GM12892 (cell line): ENCODE measurements at regions not wholly inside any gene's neighbourhood (a gene's known extent, or its start where the extent isn't known, plus 50 kb on each side); places are given as distances from the start of the nearest gene placed in this dataset.

Experiments
- DNase-seq: peaks from one replicate; pipeline ENCODE4 v3.0.0; 2011; ENCODE audit not compliant: insufficient read length
- FAIRE-seq: peaks from 2 replicates; lab custom pipeline; 2011; peaks lifted over from hg19 to GRCh38; lab: Jason Lieb, UNC
- POLR2A ChIP-seq: IDR thresholded peaks from 2 replicates; pipeline ENCODE4 v1.6.1; 2011; ENCODE audit warnings: low read depth, low read length, control low read depth
- POLR2AphosphoS5 ChIP-seq: IDR thresholded peaks from 2 replicates; pipeline ENCODE4 v1.6.1; 2011; ENCODE audit warnings: low read depth, low read length, control low read depth
- TAF1 ChIP-seq: IDR thresholded peaks from 2 replicates; pipeline ENCODE4 v1.6.1; 2011; ENCODE audit warnings: low read depth, mild to moderate bottlenecking, control low read depth, low read length, borderline replicate concordance

GRCh38 chr2:118650327-118650726, 197.1 kb downstream of the EN1 start:
- no peak for FAIRE-seq
- DNase-seq, result no peak
- no peak for TF ChIP-seq POLR2A
- TF ChIP-seq POLR2AphosphoS5, result no peak
- no peak for TF ChIP-seq TAF1

- TF ChIP-seq POLR2AphosphoS5 (no peak), POLR2A (no peak), TAF1 (no peak)
- FAIRE-seq, result no peak
- no peak for DNase-seq
These were observed 201.6 kb downstream of the EN1 start for GRCh38 chr2:118645876-118646275.

- DNase-seq, result no peak
- TF ChIP-seq TAF1 (no peak), POLR2AphosphoS5 (no peak), POLR2A (no peak)
- no peak for FAIRE-seq
These were observed 203.3 kb downstream of the EN1 start for GRCh38 chr2:118644190-118644589.

- no peak for DNase-seq
- TF ChIP-seq POLR2AphosphoS5, result no peak
- no peak for TF ChIP-seq TAF1
- TF ChIP-seq POLR2A, result no peak
- FAIRE-seq, result no peak
These were observed 204.2 kb downstream of the EN1 start for GRCh38 chr2:118643294-118643693.

- FAIRE-seq (no peak), DNase-seq (no peak)
- TF ChIP-seq POLR2A (no peak), POLR2AphosphoS5 (no peak), TAF1 (no peak)
These were observed 204.9 kb downstream of the EN1 start for GRCh38 chr2:118642501-118642900.

GRCh38 chr2:118641711-118642110, 205.7 kb downstream of the EN1 start:
- DNase-seq (no peak), FAIRE-seq (no peak)
- TF ChIP-seq TAF1 (no peak), POLR2A (no peak), POLR2AphosphoS5 (no peak)

GRCh38 chr2:118639371-118639770, 208.1 kb downstream of the EN1 start:
- TF ChIP-seq TAF1 (no peak), POLR2A (no peak), POLR2AphosphoS5 (no peak)
- no peak for FAIRE-seq
- DNase-seq, result no peak

GRCh38 chr2:118638453-118638852, 209.0 kb downstream of the EN1 start:
- FAIRE-seq, result no peak
- no peak for DNase-seq
- TF ChIP-seq TAF1 (no peak), POLR2A (no peak), POLR2AphosphoS5 (no peak)

- DNase-seq (no peak), FAIRE-seq (no peak)
- no peak for TF ChIP-seq POLR2A
- no peak for TF ChIP-seq TAF1
- TF ChIP-seq POLR2AphosphoS5, result no peak
These were observed 211.6 kb downstream of the EN1 start for GRCh38 chr2:118635891-118636290.

GRCh38 chr2:118634876-118635275, 212.6 kb downstream of the EN1 start:
- DNase-seq, result no peak
- FAIRE-seq, result no peak
- TF ChIP-seq POLR2A (no peak), POLR2AphosphoS5 (no peak), TAF1 (no peak)

- TF ChIP-seq TAF1 (no peak), POLR2A (no peak), POLR2AphosphoS5 (no peak)
- no peak for FAIRE-seq
- no peak for DNase-seq
These were observed 214.0 kb downstream of the EN1 start for GRCh38 chr2:118633371-118634018.

- DNase-seq, result peak; percentile 9
- TF ChIP-seq TAF1 (no peak), POLR2AphosphoS5 (no peak), POLR2A (no peak)
- no peak for FAIRE-seq
These were observed 214.5 kb downstream of the EN1 start for GRCh38 chr2:118632921-118633320.

- no peak for TF ChIP-seq POLR2A
- no peak for TF ChIP-seq TAF1
- TF ChIP-seq POLR2AphosphoS5, result no peak
- DNase-seq (no peak), FAIRE-seq (no peak)
These were observed 220.3 kb downstream of the EN1 start for GRCh38 chr2:118627156-118627555.

GRCh38 chr2:118622913-118623312, 224.5 kb downstream of the EN1 start:
- DNase-seq (no peak), FAIRE-seq (no peak)
- TF ChIP-seq POLR2AphosphoS5 (no peak), POLR2A (no peak), TAF1 (no peak)

GRCh38 chr2:118622108-118622507, 225.3 kb downstream of the EN1 start:
- TF ChIP-seq TAF1, result no peak
- no peak for TF ChIP-seq POLR2A
- TF ChIP-seq POLR2AphosphoS5, result no peak
- DNase-seq (no peak), FAIRE-seq (no peak)
